CD4-positive, alpha-beta T cell (primary cell): ENCODE measurements at regions not wholly inside any gene's neighbourhood (a gene's known extent, or its start where the extent isn't known, plus 50 kb on each side); places are given as distances from the start of the nearest gene placed in this dataset.

ENCODE experiments used
- ATAC-seq: fragments of 200-7000 bp; cut with Tn5 transposase; one replicate; pipeline ENCODE4 v1.10.0; 2022; ENCODE audit warnings: mild to moderate bottlenecking; ENCODE audit not compliant: poor library complexity
- CTCF ChIA-PET: fragments of 350-600 bp; sonication (Branson Sonifier 250); formaldehyde crosslinking; loops from one replicate; lab custom pipeline; 2021; ENCODE audit warnings: antibody characterized with exemption, inconsistent platforms; lab: Charles Lee
- POLR2A ChIA-PET: fragments of 350-600 bp; sonication (Branson Sonifier 250); formaldehyde crosslinking; loops from one replicate; lab custom pipeline; 2021; ENCODE audit warnings: antibody characterized with exemption, inconsistent platforms; lab: Charles Lee
- DNase-seq, 14 experiments: peaks; one replicate each; pipeline ENCODE4 v3.0.0-alpha.2; 2013 to 2020; ENCODE audit warnings: mixed read lengths in 2 of 14
- H3K27ac ChIP-seq, 2 donors: one replicate each; pipeline versions ENCODE4 v1.5.1 to v1.7.0; 2013; ENCODE audit warnings: low read length in 2 of 2, low read depth in 1 of 2, mild to moderate bottlenecking in 1 of 2
- H3K27me3 ChIP-seq, 2 experiments: 1 replicate in 1 of 2; 2 replicates in 1 of 2; pipeline versions ENCODE4 v1.6.1 to v1.7.0; 2013; ENCODE audit warnings: low read length in 2 of 2, control low read depth in 1 of 2, mild to moderate bottlenecking in 1 of 2, moderate library complexity in 1 of 2; ENCODE audit not compliant: insufficient read depth in 2 of 2, control insufficient read depth in 1 of 2
- H3K36me3 ChIP-seq: one replicate; pipeline ENCODE4 v1.6.1; 2013; ENCODE audit warnings: low read length, control low read depth; ENCODE audit not compliant: insufficient read depth
- H3K4me1 ChIP-seq: one replicate; pipeline ENCODE4 v1.6.1; 2013; ENCODE audit warnings: low read length, control low read depth; ENCODE audit not compliant: insufficient read depth
- H3K4me3 ChIP-seq: one replicate; pipeline ENCODE4 v1.5.1; 2013; ENCODE audit warnings: mild to moderate bottlenecking, low read length, moderate library complexity
- H3K9me3 ChIP-seq, 2 experiments: 1 replicate in 1 of 2; 2 replicates in 1 of 2; pipeline versions ENCODE4 v1.6.1 to v1.7.0; 2013; ENCODE audit warnings: low read length in 2 of 2, mild to moderate bottlenecking in 2 of 2, control low read depth in 1 of 2, moderate library complexity in 1 of 2; ENCODE audit not compliant: control insufficient read depth in 1 of 2, insufficient read depth in 1 of 2
- H3K27ac Mint-ChIP-seq: one replicate; pipeline ENCODE4 v1.8.0; 2020; ENCODE audit warnings: mixed read lengths
- H3K27me3 Mint-ChIP-seq: one replicate; pipeline ENCODE4 v1.8.0; 2021; ENCODE audit warnings: mixed read lengths
- H3K36me3 Mint-ChIP-seq: one replicate; pipeline ENCODE4 v1.8.0; 2021; ENCODE audit warnings: low read depth, mixed read lengths
- H3K4me1 Mint-ChIP-seq: one replicate; pipeline ENCODE4 v1.8.0; 2021; ENCODE audit warnings: low read depth, mixed read lengths
- H3K4me3 Mint-ChIP-seq: one replicate; pipeline ENCODE4 v1.8.0; 2020; ENCODE audit warnings: mild to moderate bottlenecking, mixed read lengths
- H3K9me3 Mint-ChIP-seq: one replicate; pipeline ENCODE4 v1.8.0; 2020; ENCODE audit warnings: mixed read lengths
- intact Hi-C, 2 experiments: fragments of 100-400 bp; cut with DNase I in 1 of 2; cut with micrococcal nuclease in 1 of 2; formaldehyde crosslinking; loops; one replicate each; pipeline versions ENCODE4 v1.15.1 to v1.9.0; 2023 to 2025; cut with DNase I, micrococcal nuclease
- TF ChIP-seq, protein P1 (sequence below): fragments of 200-600 bp; IDR thresholded peaks from one replicate; pipeline ENCODE4 v1.8.0; 2022; ENCODE audit warnings: antibody characterized with exemption, mild to moderate bottlenecking

- ChIA-PET POLR2A (no interaction called here), CTCF (no interaction called here)
- Histone ChIP-seq H3K4me1 (no peaks in the 10 kb centered on the region), H3K27me3 (no peaks in the 10 kb centered on the region), H3K4me3 (no peak overlapping the region), H3K9me3 (no peaks in the 10 kb centered on the region), H3K27ac (no peak overlapping the region), H3K36me3 (no peaks in the 10 kb centered on the region)
- Mint-ChIP-seq H3K9me3 (no peaks in the 10 kb centered on the region), H3K27me3 (no peaks in the 10 kb centered on the region), H3K27ac (no peak overlapping the region), H3K36me3 (no peaks in the 10 kb centered on the region), H3K4me3 (no peak overlapping the region), H3K4me1 (peaks cover 5% of the 10 kb centered on the region)
- DNase-seq = no peak
- intact Hi-C loops = no loop called here
- ATAC-seq = no peak
- TF ChIP-seq, protein P1, sequence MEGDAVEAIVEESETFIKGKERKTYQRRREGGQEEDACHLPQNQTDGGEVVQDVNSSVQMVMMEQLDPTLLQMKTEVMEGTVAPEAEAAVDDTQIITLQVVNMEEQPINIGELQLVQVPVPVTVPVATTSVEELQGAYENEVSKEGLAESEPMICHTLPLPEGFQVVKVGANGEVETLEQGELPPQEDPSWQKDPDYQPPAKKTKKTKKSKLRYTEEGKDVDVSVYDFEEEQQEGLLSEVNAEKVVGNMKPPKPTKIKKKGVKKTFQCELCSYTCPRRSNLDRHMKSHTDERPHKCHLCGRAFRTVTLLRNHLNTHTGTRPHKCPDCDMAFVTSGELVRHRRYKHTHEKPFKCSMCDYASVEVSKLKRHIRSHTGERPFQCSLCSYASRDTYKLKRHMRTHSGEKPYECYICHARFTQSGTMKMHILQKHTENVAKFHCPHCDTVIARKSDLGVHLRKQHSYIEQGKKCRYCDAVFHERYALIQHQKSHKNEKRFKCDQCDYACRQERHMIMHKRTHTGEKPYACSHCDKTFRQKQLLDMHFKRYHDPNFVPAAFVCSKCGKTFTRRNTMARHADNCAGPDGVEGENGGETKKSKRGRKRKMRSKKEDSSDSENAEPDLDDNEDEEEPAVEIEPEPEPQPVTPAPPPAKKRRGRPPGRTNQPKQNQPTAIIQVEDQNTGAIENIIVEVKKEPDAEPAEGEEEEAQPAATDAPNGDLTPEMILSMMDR = no peak
These were observed 63.7 kb upstream of the IFNG-AS1 start for GRCh38 chr12:67925552-67925951.

GRCh38 chr12:67926063-67926462 lies 63.2 kb upstream of the IFNG-AS1 start:
- DNase-seq (no peak), ATAC-seq (no peak)
- Histone ChIP-seq H3K27ac (no peak overlapping the region), H3K4me1 (no peaks in the 10 kb centered on the region), H3K36me3 (no peaks in the 10 kb centered on the region), H3K4me3 (no peak overlapping the region), H3K9me3 (no peaks in the 10 kb centered on the region), H3K27me3 (no peaks in the 10 kb centered on the region)
- Mint-ChIP-seq H3K36me3 (no peaks in the 10 kb centered on the region), H3K4me1 (peaks cover 5% of the 10 kb centered on the region), H3K4me3 (no peak overlapping the region), H3K9me3 (no peaks in the 10 kb centered on the region), H3K27me3 (no peaks in the 10 kb centered on the region), H3K27ac (no peak overlapping the region)
- intact Hi-C loops = no loop called here
- CTCF ChIA-PET = no interaction called here
- TF ChIP-seq, protein P1 = no peak
- POLR2A ChIA-PET = no interaction called here

GRCh38 chr12:67927324-67927723 lies 61.9 kb upstream of the IFNG-AS1 start:
- Mint-ChIP-seq H3K4me1 (peaks cover 5% of the 10 kb centered on the region), H3K4me3 (no peak overlapping the region), H3K9me3 (no peaks in the 10 kb centered on the region), H3K36me3 (no peaks in the 10 kb centered on the region), H3K27ac (no peak overlapping the region), H3K27me3 (no peaks in the 10 kb centered on the region)
- ChIA-PET POLR2A (no interaction called here), CTCF (no interaction called here)
- no peaks in the 10 kb centered on the region for H3K36me3 ChIP-seq
- no peak overlapping the region for H3K27ac ChIP-seq
- no peaks in the 10 kb centered on the region for H3K9me3 ChIP-seq
- no peaks in the 10 kb centered on the region for H3K4me1 ChIP-seq
- H3K4me3 ChIP-seq = no peak overlapping the region
- ATAC-seq (no peak), DNase-seq (no peak)
- TF ChIP-seq, protein P1 = no peak
- H3K27me3 ChIP-seq = no peaks in the 10 kb centered on the region
- intact Hi-C loops = no loop called here
